B cell (primary cell): ENCODE measurements at regions not wholly inside any gene's neighbourhood (a gene's known extent, or its start where the extent isn't known, plus 50 kb on each side); places are given as distances from the start of the nearest gene placed in this dataset.

Experiments
- ATAC-seq: fragments of 200-7000 bp; cut with Tn5 transposase; one replicate; pipeline ENCODE4 v1.10.0; 2021; ENCODE audit warnings: low read depth, mild to moderate bottlenecking, moderate number of reproducible peaks, moderate library complexity
- CTCF ChIA-PET: fragments of 350-600 bp; sonication (Branson Sonifier 250); formaldehyde crosslinking; loops from one replicate; lab custom pipeline; 2021; ENCODE audit warnings: antibody characterized with exemption, inconsistent platforms; lab: Charles Lee
- POLR2A ChIA-PET: fragments of 350-600 bp; sonication (Branson Sonifier 250); formaldehyde crosslinking; loops from one replicate; lab custom pipeline; 2021; ENCODE audit warnings: antibody characterized with exemption; lab: Charles Lee
- DNase-seq: peaks from one replicate; pipeline ENCODE4 v3.0.0; 2013
- H2AFZ ChIP-seq: 2 replicates; pipeline ENCODE4 v1.6.1; 2012; ENCODE audit warnings: mild to moderate bottlenecking, low read depth, low read length; ENCODE audit not compliant: insufficient read depth, poor library complexity, severe bottlenecking
- H3K27ac ChIP-seq, 2 donors: 1 replicate in 1 of 2; 2 replicates in 1 of 2; pipeline ENCODE4 v1.5.1; 2012 to 2013; ENCODE audit warnings: low read length in 2 of 2, mild to moderate bottlenecking in 2 of 2, moderate library complexity in 1 of 2
- H3K27me3 ChIP-seq, 4 experiments: fragments of 200-600 bp in 1 of 4; sonication (generic) in 1 of 4; replicated peaks in 1 of 4; 1 replicate in 2 of 4; 2 replicates in 2 of 4; pipeline versions ENCODE4 v1.6.1 to v1.7.0; 2013 to 2016; ENCODE audit warnings: low read length in 3 of 4, mild to moderate bottlenecking in 2 of 4, mixed read lengths in 1 of 4, moderate library complexity in 1 of 4; ENCODE audit not compliant: insufficient read depth in 4 of 4, control insufficient read depth in 3 of 4; ENCODE audit errors: control extremely low read depth in 1 of 4
- H3K36me3 ChIP-seq, 2 experiments: replicated peaks in 1 of 2; 1 replicate in 1 of 2; 2 replicates in 1 of 2; pipeline versions ENCODE4 v1.6.1 to v1.7.1; 2013; ENCODE audit warnings: low read length in 1 of 2; ENCODE audit not compliant: insufficient read depth in 2 of 2, control insufficient read depth in 1 of 2; ENCODE audit errors: control extremely low read depth in 1 of 2, extremely low read depth in 1 of 2
- H3K4me1 ChIP-seq, 2 donors: fragments of 200-600 bp in 1 of 2; sonication (generic) in 1 of 2; 1 replicate in 1 of 2; 2 replicates in 1 of 2; pipeline versions ENCODE4 v1.5.1 to v1.6.1; 2013 to 2017; ENCODE audit warnings: low read length in 2 of 2; ENCODE audit not compliant: control insufficient read depth in 2 of 2, insufficient read depth in 2 of 2
- H3K4me2 ChIP-seq: replicated peaks from 2 replicates; pipeline ENCODE3; 2012; ENCODE audit warnings: mild to moderate bottlenecking, low read depth, low read length; ENCODE audit not compliant: poor library complexity, severe bottlenecking
- H3K4me3 ChIP-seq, 5 experiments: fragments of 200-600 bp in 1 of 5; sonication (generic) in 1 of 5; 1 replicate in 3 of 5; 2 replicates in 2 of 5; pipeline versions ENCODE4 v1.5.1 to v1.7.0; 2011 to 2016; ENCODE audit warnings: low read length in 4 of 5, mild to moderate bottlenecking in 4 of 5, low read depth in 2 of 5, control low read depth in 1 of 5, moderate library complexity in 1 of 5; ENCODE audit not compliant: insufficient read depth in 1 of 5; ENCODE audit errors: control extremely low read depth in 1 of 5, extremely low read depth in 1 of 5
- H3K79me2 ChIP-seq: fragments of 200-600 bp; sonication (generic); one replicate; pipeline ENCODE4 v1.6.0; 2016; ENCODE audit warnings: low read length; ENCODE audit not compliant: control insufficient read depth, insufficient read depth
- H3K9ac ChIP-seq: fragments of 200-600 bp; sonication (generic); 2 replicates; pipeline ENCODE4 v1.6.1; 2017; ENCODE audit warnings: mild to moderate bottlenecking, low read length, moderate library complexity
- H3K9me3 ChIP-seq, 3 donors: one replicate each; pipeline versions ENCODE4 v1.6.1 to v1.7.1; 2013; ENCODE audit warnings: low read length in 2 of 3; ENCODE audit not compliant: control insufficient read depth in 2 of 3, insufficient read depth in 1 of 3; ENCODE audit errors: control extremely low read depth in 1 of 3
- H4K20me1 ChIP-seq: 2 replicates; pipeline ENCODE4 v1.6.0; 2012; ENCODE audit warnings: mild to moderate bottlenecking, low read length; ENCODE audit not compliant: insufficient read depth, control insufficient read depth, poor library complexity, severe bottlenecking
- H3K27ac Mint-ChIP-seq: one replicate; pipeline ENCODE4 v1.8.0; 2021; ENCODE audit warnings: mixed read lengths
- H3K27me3 Mint-ChIP-seq: one replicate; pipeline ENCODE4 v1.8.0; 2021; ENCODE audit warnings: mixed read lengths
- H3K4me1 Mint-ChIP-seq: one replicate; pipeline ENCODE4 v1.8.0; 2021; ENCODE audit warnings: mixed read lengths
- H3K4me3 Mint-ChIP-seq: one replicate; pipeline ENCODE4 v1.8.0; 2021; ENCODE audit warnings: mixed read lengths
- H3K9me3 Mint-ChIP-seq: one replicate; pipeline ENCODE4 v1.8.0; 2022; ENCODE audit warnings: mixed read lengths; ENCODE audit not compliant: insufficient read depth
- EZH2 ChIP-seq: IDR thresholded peaks from 2 replicates; pipeline ENCODE4 v1.6.1; 2012; ENCODE audit warnings: borderline replicate concordance, low read depth, mild to moderate bottlenecking, moderate library complexity, low read length; ENCODE audit not compliant: insufficient read depth, poor library complexity, severe bottlenecking
- WGBS: methylation state at CpG from one replicate; pipeline ENCODE4 v1.1.5; 2013; ENCODE audit warnings: missing lambda C conversion rate; ENCODE audit not compliant: insufficient coverage; 5-methylcytosine and 5-hydroxymethylcytosine counted together
- intact Hi-C: fragments of 100-400 bp; cut with micrococcal nuclease; formaldehyde crosslinking; loops from one replicate; pipeline ENCODE4 v1.10.0; 2022
- TF ChIP-seq, protein P1 (sequence below): fragments of 200-600 bp; IDR thresholded peaks from one replicate; pipeline ENCODE4 v1.8.0; 2022; ENCODE audit warnings: antibody characterized with exemption, mild to moderate bottlenecking

DNA sequence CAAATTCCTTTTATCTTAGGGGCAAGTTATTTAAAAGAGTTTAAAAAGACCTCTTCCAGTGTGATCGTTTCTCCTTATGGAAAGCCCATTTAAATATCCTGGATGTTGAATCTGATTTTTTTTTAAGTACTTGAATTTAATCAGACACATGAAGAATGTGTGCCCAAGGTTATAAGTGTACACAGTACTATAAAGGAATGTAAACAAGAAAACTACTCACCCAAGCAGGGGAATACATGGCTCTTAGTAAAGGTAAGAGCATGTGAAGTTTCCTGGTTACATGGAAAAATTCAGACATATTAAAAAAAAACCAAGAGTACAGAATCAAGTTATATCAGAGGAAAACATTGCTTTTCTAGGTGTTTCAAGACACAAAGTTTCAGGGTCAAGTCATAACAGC is 546.9 kb downstream of the MATN1 start:
- intact Hi-C loops, result no loop called here
- Mint-ChIP-seq H3K27me3 (peaks cover 21% of the 10 kb centered on the region), H3K4me3 (no peak overlapping the region), H3K4me1 (no peaks in the 10 kb centered on the region), H3K9me3 (peaks cover 3% of the 10 kb centered on the region), H3K27ac (no peak overlapping the region)
- TF ChIP-seq, protein P1, sequence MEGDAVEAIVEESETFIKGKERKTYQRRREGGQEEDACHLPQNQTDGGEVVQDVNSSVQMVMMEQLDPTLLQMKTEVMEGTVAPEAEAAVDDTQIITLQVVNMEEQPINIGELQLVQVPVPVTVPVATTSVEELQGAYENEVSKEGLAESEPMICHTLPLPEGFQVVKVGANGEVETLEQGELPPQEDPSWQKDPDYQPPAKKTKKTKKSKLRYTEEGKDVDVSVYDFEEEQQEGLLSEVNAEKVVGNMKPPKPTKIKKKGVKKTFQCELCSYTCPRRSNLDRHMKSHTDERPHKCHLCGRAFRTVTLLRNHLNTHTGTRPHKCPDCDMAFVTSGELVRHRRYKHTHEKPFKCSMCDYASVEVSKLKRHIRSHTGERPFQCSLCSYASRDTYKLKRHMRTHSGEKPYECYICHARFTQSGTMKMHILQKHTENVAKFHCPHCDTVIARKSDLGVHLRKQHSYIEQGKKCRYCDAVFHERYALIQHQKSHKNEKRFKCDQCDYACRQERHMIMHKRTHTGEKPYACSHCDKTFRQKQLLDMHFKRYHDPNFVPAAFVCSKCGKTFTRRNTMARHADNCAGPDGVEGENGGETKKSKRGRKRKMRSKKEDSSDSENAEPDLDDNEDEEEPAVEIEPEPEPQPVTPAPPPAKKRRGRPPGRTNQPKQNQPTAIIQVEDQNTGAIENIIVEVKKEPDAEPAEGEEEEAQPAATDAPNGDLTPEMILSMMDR, result no peak
- no peak for ATAC-seq
- H3K4me3 ChIP-seq, result no peak overlapping the region
- no peaks in the 10 kb centered on the region for H3K79me2 ChIP-seq
- H4K20me1 ChIP-seq, result no peaks in the 10 kb centered on the region
- no peak for DNase-seq
- H3K36me3 ChIP-seq, result no peaks in the 10 kb centered on the region
- no peak overlapping the region for H3K27ac ChIP-seq
- H3K9me3 ChIP-seq, result peaks cover 0 to 10% (median 0%) of the 10 kb centered on the region in 3 donors
- no peak overlapping the region for H2AFZ ChIP-seq
- ChIA-PET CTCF (no interaction called here), POLR2A (no interaction called here)
- H3K9ac ChIP-seq, result no peak overlapping the region
- no peak overlapping the region for H3K4me2 ChIP-seq
- no peaks in the 10 kb centered on the region for H3K4me1 ChIP-seq
- peaks cover 0 to 2% (median 0%) of the 10 kb centered on the region in 4 experiments for H3K27me3 ChIP-seq
- WGBS, result no CpG with 5 or more reads among the region's 1 CpG

GRCh38 chr1:30174499-30174898 is 548.9 kb downstream of the MATN1 start:
- Mint-ChIP-seq H3K27ac (no peak overlapping the region), H3K9me3 (peaks cover 3% of the 10 kb centered on the region), H3K27me3 (peaks cover 22% of the 10 kb centered on the region), H3K4me1 (no peaks in the 10 kb centered on the region), H3K4me3 (no peak overlapping the region)
- TF ChIP-seq EZH2, result no peak
- TF ChIP-seq, protein P1, result no peak
- Histone ChIP-seq H3K9me3 (peaks cover 0 to 10% (median 0%) of the 10 kb centered on the region in 3 donors), H3K27ac (no peak overlapping the region), H3K9ac (no peak overlapping the region), H3K4me3 (no peak overlapping the region), H3K79me2 (no peaks in the 10 kb centered on the region), H3K36me3 (no peaks in the 10 kb centered on the region), H3K27me3 (peaks cover 0 to 2% (median 0%) of the 10 kb centered on the region in 4 experiments), H3K4me1 (no peaks in the 10 kb centered on the region), H4K20me1 (no peaks in the 10 kb centered on the region), H3K4me2 (no peak overlapping the region), H2AFZ (no peak overlapping the region)
- ATAC-seq (no peak), DNase-seq (no peak)
- WGBS, result 100% methylated on average over 1 of the region's 2 CpGs
- CTCF ChIA-PET, result no interaction called here
- intact Hi-C loops, result no loop called here
- POLR2A ChIA-PET, result no interaction called here
